Endothelial cell of umbilical vein (primary cell): ENCODE measurements at regions not wholly inside any gene's neighbourhood (a gene's known extent, or its start where the extent isn't known, plus 50 kb on each side); places are given as distances from the start of the nearest gene placed in this dataset.

ENCODE experiments used
- BruUV-seq: library from RNA; stranded (reverse); fragments of 400-500 nt; replicated peaks from 2 replicates; lab custom pipeline; 2021; lab: Mats Ljungman, UMichigan
- CTCF ChIA-PET: fragments of 300-600, 350-600 bp; sonication (Branson Sonifier 250); formaldehyde crosslinking; loops from one replicate; lab custom pipeline; 2021; ENCODE audit warnings: antibody characterized with exemption, inconsistent platforms; lab: Charles Lee
- POLR2A ChIA-PET: fragments of 300-600, 350-600 bp; sonication (Branson Sonifier 250); formaldehyde crosslinking; loops from one replicate; lab custom pipeline; 2021; ENCODE audit warnings: antibody characterized with exemption, inconsistent platforms; lab: Charles Lee
- DNase-seq: peaks from one replicate; pipeline ENCODE4 v3.0.0-alpha.2; 2011; ENCODE audit warnings: low read depth, low spot score
- FAIRE-seq: peaks from 2 replicates; lab custom pipeline; 2011; peaks lifted over from hg19 to GRCh38; lab: Jason Lieb, UNC
- H2AFZ ChIP-seq: 2 replicates; pipeline ENCODE4 v1.6.0; 2012; ENCODE audit warnings: low read depth, low read length, control low read depth, inconsistent platforms
- H3K27ac ChIP-seq: 2 replicates; pipeline ENCODE4 v1.5.1; 2011; ENCODE audit warnings: low read depth, mild to moderate bottlenecking, control low read depth, low read length, moderate library complexity; ENCODE audit not compliant: insufficient read depth
- H3K27me3 ChIP-seq, 2 experiments: 2 replicates each; pipeline versions ENCODE4 v1.6.0 to v1.6.1; 2011; ENCODE audit warnings: low read length in 2 of 2, mixed read lengths in 1 of 2; ENCODE audit not compliant: control insufficient read depth in 2 of 2, insufficient read depth in 2 of 2
- H3K36me3 ChIP-seq, 2 experiments: 2 replicates in 1 of 2; 3 replicates in 1 of 2; pipeline ENCODE4 v1.5.1; 2011; ENCODE audit warnings: low read length in 2 of 2, mild to moderate bottlenecking in 1 of 2, moderate library complexity in 1 of 2; ENCODE audit not compliant: control insufficient read depth in 2 of 2, insufficient read depth in 2 of 2; ENCODE audit errors: extremely low read depth in 1 of 2
- H3K4me1 ChIP-seq: 3 replicates; pipeline ENCODE4 v1.5.1; 2011; ENCODE audit warnings: mild to moderate bottlenecking, low read length; ENCODE audit not compliant: control insufficient read depth, insufficient read depth; ENCODE audit errors: extremely low read depth
- H3K4me2 ChIP-seq: 2 replicates; pipeline ENCODE4 v1.6.1; 2011; ENCODE audit warnings: low read length, control low read depth, mixed read lengths; ENCODE audit not compliant: insufficient read depth
- H3K4me3 ChIP-seq, 3 experiments: fragments of 200-600 bp in 1 of 3; sonication (generic), shearing (Covaris generic) in 1 of 3; replicated peaks in 1 of 3; 2 replicates each; pipeline ENCODE4 v1.5.1; 2011 to 2016; ENCODE audit warnings: control low read depth in 3 of 3, low read length in 3 of 3, mild to moderate bottlenecking in 2 of 3, inconsistent platforms in 1 of 3, low read depth in 1 of 3, moderate library complexity in 1 of 3; ENCODE audit not compliant: insufficient read depth in 1 of 3
- H3K79me2 ChIP-seq: 2 replicates; pipeline ENCODE4 v1.6.0; 2012; ENCODE audit warnings: low read length, inconsistent platforms; ENCODE audit not compliant: control insufficient read depth, insufficient read depth
- H3K9ac ChIP-seq: replicated peaks from 2 replicates; pipeline ENCODE3; 2011; ENCODE audit warnings: low read length, control low read depth; ENCODE audit not compliant: insufficient read depth; ENCODE audit errors: extremely low read depth
- H3K9me1 ChIP-seq: replicated peaks from 3 replicates; pipeline ENCODE4 v1.6.0; 2011; ENCODE audit warnings: mild to moderate bottlenecking, low read length; ENCODE audit not compliant: control insufficient read depth, insufficient read depth; ENCODE audit errors: extremely low read depth
- H3K9me3 ChIP-seq: replicated peaks from 2 replicates; pipeline ENCODE4 v1.5.1; 2012; ENCODE audit warnings: low read length, inconsistent platforms; ENCODE audit not compliant: control insufficient read depth, insufficient read depth
- H4K20me1 ChIP-seq: replicated peaks from 2 replicates; pipeline ENCODE3; 2011; ENCODE audit warnings: mild to moderate bottlenecking, low read length; ENCODE audit not compliant: control insufficient read depth, insufficient read depth; ENCODE audit errors: extremely low read depth
- CTCF ChIP-seq, 2 donors: IDR thresholded peaks; 1 replicate in 1 of 2; 2 replicates in 1 of 2; pipeline ENCODE4 v1.5.1; 2011; ENCODE audit warnings: low read length in 2 of 2, mild to moderate bottlenecking in 2 of 2, moderate library complexity in 2 of 2, control low read depth in 1 of 2, inconsistent platforms in 1 of 2, low read depth in 1 of 2; ENCODE audit not compliant: insufficient read depth in 1 of 2; ENCODE audit errors: extremely low read depth in 1 of 2
- EZH2 ChIP-seq: IDR thresholded peaks from 2 replicates; pipeline ENCODE4 v1.6.1; 2012; ENCODE audit warnings: borderline replicate concordance, low read depth, mild to moderate bottlenecking, moderate library complexity, low read length, inconsistent platforms; ENCODE audit not compliant: severe bottlenecking
- FOS ChIP-seq: IDR thresholded peaks from 2 replicates; pipeline ENCODE4 v1.6.1; 2011; ENCODE audit warnings: mild to moderate bottlenecking, low read length, moderate library complexity, borderline replicate concordance; ENCODE audit not compliant: insufficient read depth
- GATA2 ChIP-seq: IDR thresholded peaks from 2 replicates; pipeline ENCODE4 v1.7.0; 2011; ENCODE audit warnings: low read depth, mild to moderate bottlenecking, moderate library complexity, mixed read lengths, low read length; ENCODE audit not compliant: insufficient read length, insufficient read depth
- JUN ChIP-seq: IDR thresholded peaks from 2 replicates; pipeline ENCODE4 v1.6.1; 2011; ENCODE audit warnings: borderline replicate concordance, low read depth; ENCODE audit not compliant: insufficient read length, insufficient read depth
- MAX ChIP-seq: IDR thresholded peaks from 2 replicates; pipeline ENCODE4 v1.6.1; 2011; ENCODE audit not compliant: insufficient read depth, insufficient read length
- MYC ChIP-seq: IDR thresholded peaks from one replicate; pipeline ENCODE4 v1.6.1; 2011; ENCODE audit warnings: mild to moderate bottlenecking, low read depth, low read length
- POLR2A ChIP-seq: IDR thresholded peaks from 2 replicates; pipeline ENCODE4 v1.6.1; 2012; ENCODE audit warnings: low read depth, mild to moderate bottlenecking, control low read depth, low read length
- POLR2AphosphoS5 ChIP-seq: IDR thresholded peaks from 2 replicates; pipeline ENCODE4 v1.6.1; 2012; ENCODE audit warnings: low read depth, mild to moderate bottlenecking, control low read depth, low read length, moderate library complexity; ENCODE audit not compliant: insufficient read depth
- dilution Hi-C: fragments of 300-500 bp; cut with MboI; formaldehyde crosslinking; loops from one replicate; pipeline ENCODE4 v1.15.0; 2019; ENCODE audit warnings: low sequenced_read_pairs; ENCODE audit not compliant: extremely low pct_ligation_motif_present
- intact Hi-C: fragments of 100-400 bp; cut with micrococcal nuclease; formaldehyde crosslinking; loops from one replicate; pipeline ENCODE4 v1.10.0; 2022

- dilution Hi-C loops (no loop called here), intact Hi-C loops (no loop called here)
- Histone ChIP-seq H3K79me2 (no peaks in the 10 kb centered on the region), H3K4me2 (no peak overlapping the region), H3K4me1 (no peaks in the 10 kb centered on the region), H3K9me1 (no peaks in the 10 kb centered on the region), H3K4me3 (no peak overlapping the region), H4K20me1 (no peaks in the 10 kb centered on the region), H3K36me3 (no peaks in the 10 kb centered on the region), H3K27me3 (peaks cover 0 to 2% of the 10 kb centered on the region in 2 experiments), H3K9me3 (no peaks in the 10 kb centered on the region), H3K27ac (no peak overlapping the region), H2AFZ (no peak overlapping the region), H3K9ac (no peak overlapping the region)
- ChIA-PET POLR2A (no interaction called here), CTCF (no interaction called here)
- no TSS peak for BruUV-seq
- FAIRE-seq (no peak), DNase-seq (no peak)
- TF ChIP-seq POLR2A, result no peak
- no peak for TF ChIP-seq FOS
- TF ChIP-seq POLR2AphosphoS5, result no peak
- TF ChIP-seq JUN, result no peak
- TF ChIP-seq GATA2, result no peak
- no peak for TF ChIP-seq MYC
These were observed 136.9 kb upstream of the RFX3 start for GRCh38 chr9:3662671-3663070.

GRCh38 chr9:3660936-3661335, 135.1 kb upstream of the RFX3 start:
- ChIA-PET CTCF (interaction anchor here (1.2 kb wide), 1 partner anchor 13 kb away, joined by 3 read pairs; no protein-coding TSS in a partner anchor), POLR2A (no interaction called here)
- Histone ChIP-seq H3K4me3 (no peak overlapping the region), H3K9ac (no peak overlapping the region), H3K79me2 (no peaks in the 10 kb centered on the region), H3K9me3 (no peaks in the 10 kb centered on the region), H4K20me1 (no peaks in the 10 kb centered on the region), H3K27me3 (peaks cover 2 to 4% of the 10 kb centered on the region in 2 experiments), H2AFZ (no peak overlapping the region), H3K4me1 (no peaks in the 10 kb centered on the region), H3K9me1 (no peaks in the 10 kb centered on the region), H3K27ac (no peak overlapping the region), H3K4me2 (no peak overlapping the region), H3K36me3 (no peaks in the 10 kb centered on the region)
- TF ChIP-seq POLR2A, result no peak
- no peak for TF ChIP-seq MAX
- no peak for TF ChIP-seq EZH2
- TF ChIP-seq CTCF (IDR thresholded peaks at IDR 0.05; ENCODE audit: extremely low read depth in 1 of 2, insufficient read depth in 1 of 2, low read depth in 1 of 2, low read length in 2 of 2), result no peak
- no peak for TF ChIP-seq GATA2
- no peak for TF ChIP-seq MYC
- no peak for TF ChIP-seq POLR2AphosphoS5
- no peak for TF ChIP-seq FOS
- TF ChIP-seq JUN, result no peak
- FAIRE-seq (no peak), DNase-seq (no peak)
- BruUV-seq, result no TSS peak
- dilution Hi-C loops, result no loop called here
- intact Hi-C loops, result no loop called here
